LoVo (cell line): ENCODE measurements at regions not wholly inside any gene's neighbourhood (a gene's known extent, or its start where the extent isn't known, plus 50 kb on each side); places are given as distances from the start of the nearest gene placed in this dataset.
"Not testable (repeated sequence)": the region's sequence is repeated elsewhere in the genome, so short reads cannot be mapped to it uniquely, and the experiment has no call there.

Source experiments
- DNase-seq: peaks from one replicate; pipeline ENCODE4 v3.0.0-alpha.2; 2016; ENCODE audit warnings: low spot score

DNA sequence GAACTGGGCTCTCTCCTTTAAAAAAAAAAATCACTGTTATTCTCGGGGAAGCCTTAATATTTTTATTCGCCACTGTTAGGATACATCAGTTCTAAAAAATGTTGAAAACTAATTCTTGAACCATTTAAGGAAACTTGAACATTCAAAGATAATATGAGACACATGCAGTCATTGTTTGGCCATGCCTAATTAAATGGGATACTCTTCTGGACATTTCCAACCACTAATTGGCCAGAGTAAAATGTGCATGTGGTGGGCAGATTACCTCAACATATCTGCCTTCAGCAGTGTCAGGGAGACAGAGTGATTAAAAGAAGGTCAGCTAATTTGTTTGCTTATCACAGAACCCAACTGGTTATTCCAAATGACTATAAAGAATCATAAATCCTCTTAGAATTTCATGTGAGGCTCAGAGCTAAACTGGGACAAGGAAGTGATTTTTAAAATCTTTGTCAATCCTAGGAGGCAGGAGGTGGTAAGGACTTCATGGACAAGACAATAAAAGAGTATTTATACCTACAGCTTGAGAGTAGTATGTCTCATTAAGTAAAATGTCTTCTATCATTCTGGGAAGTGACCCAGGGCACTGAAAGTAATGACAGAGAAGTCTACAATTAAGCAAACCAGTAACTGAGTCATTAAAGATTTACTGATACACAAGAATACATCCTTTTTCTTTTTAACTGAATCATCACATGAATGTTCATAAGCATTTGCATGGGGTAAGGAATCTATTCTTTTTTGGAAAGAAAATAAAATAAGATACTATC, 242.9 kb upstream of the TRPM3 start:
- DNase-seq, result no peak

DNA sequence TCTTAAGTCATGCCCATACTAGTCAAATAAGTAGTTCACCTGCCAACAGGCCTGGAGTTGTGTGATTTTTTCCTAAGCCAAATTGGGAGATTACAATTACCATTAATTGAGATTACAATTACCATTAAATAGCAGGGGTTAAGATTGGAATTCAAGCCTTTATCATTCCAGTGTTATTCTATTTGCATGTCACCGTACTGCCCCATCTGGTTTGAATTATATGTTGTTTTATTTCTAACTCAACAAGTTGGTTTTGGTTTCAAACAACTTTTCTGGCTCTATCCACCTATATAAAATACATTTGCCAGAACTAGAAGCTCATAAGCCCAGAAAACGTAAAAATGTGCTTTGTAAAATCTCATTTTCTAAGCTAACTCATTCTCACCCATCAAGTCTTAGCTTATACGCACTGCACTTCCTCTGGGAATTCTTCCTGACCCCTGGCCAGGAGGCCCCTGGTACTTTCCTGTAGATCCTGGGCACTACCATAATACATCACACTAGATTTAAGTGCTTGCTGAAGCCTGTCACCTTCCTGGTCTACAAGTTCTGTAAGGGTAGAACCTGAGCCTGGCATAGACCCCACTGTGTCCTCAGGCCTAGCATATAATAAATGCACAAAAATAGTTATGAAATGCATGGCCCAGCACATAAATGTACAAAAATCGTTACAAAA, 242.0 kb upstream of the TRPM3 start:
- no peak for DNase-seq

DNA sequence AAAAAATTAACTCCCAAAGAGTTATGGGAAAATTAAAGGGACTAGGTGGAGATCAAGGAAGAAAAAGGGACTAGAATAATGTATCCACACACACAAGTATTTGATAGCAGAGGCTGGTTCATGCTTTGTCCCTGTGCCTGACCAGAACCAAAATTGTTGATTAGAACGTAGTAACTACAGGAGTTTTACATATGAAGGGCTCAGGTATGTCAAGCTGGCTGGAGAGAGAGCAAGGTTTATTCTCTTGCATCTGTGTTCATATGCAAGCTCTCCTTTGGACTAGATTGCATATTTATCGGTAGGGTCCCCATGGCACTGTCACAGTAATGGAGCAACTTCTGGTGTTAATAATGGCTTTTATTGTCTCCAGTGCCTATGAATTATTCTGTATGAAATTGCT, 239.9 kb upstream of the TRPM3 start:
- no peak for DNase-seq

DNA sequence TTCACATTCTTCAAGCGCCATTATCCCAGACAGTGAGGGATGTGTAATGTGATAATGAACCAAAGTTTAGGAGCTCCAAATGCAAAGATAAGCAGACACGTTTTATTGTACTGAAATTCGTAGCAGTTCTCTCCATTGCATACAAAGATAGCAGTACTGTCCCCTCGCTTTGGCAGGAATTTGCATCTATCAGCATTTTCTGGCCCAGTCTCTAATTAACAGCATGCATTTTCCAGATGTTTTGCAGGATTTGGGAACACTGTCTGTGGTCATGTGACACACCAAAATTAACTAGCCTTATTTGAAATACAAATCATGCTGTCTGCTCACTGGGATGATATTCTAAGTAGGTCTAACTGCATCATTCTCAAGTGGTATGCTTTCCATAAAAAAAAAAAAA, 235.9 kb upstream of the TRPM3 start:
- no peak for DNase-seq

DNA sequence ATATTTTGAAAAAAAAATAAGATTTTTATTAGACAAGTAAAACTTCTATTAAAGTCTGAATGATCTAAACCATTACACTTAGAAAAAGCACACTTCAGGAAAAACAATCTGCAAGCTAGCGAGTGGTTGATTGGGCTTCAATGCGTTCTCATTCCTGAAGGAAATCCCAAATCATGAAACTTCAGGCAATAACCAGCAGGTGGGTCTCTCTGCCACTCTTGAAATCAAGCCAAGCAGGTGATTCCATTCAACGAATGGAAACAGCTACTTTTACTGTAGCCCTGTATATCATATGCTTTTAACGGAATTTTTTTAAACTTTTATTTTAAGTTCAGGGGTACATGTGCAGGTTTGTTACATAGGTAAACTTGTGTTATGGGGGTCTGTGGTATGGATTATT, 234.5 kb upstream of the TRPM3 start:
- DNase-seq, result no peak

DNA sequence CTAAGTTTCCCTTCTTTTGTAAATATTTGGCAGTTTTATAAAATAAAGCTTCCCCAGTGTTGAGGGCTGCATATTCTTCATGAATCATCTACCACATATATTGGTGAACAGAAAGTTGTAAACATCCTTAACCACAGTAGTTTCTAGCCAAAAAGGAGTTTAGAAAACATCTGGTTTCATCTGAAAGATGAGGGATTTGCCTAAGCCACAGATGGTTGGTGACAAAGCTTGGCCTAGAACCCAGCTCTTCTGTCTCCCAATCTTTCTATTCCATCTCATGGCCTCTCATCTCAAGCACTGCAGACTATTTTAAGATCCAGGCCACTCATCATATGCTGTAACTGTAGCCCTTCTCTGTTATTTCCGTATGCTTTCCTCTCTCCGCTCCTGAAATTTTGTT, 232.3 kb upstream of the TRPM3 start:
- DNase-seq, result no peak

DNA sequence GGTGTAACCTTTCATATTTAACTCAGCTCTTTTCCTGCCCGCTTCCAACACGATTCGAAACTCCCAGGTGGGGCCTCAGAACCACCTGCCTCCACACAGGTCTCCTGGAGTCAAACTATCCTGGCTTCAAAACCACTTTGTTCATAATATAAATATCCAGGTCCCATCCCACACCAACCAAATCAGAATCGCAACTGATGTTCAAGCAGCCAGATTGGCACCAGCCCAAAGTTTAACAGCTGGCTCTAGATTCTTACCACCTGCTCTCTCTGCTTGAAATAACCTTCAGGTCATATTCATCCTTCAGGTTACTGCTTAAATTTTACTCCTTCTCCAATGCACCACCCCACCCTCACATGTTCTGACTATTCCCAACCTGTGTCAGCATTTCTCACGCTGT, 231.4 kb upstream of the TRPM3 start:
- no peak for DNase-seq

DNA sequence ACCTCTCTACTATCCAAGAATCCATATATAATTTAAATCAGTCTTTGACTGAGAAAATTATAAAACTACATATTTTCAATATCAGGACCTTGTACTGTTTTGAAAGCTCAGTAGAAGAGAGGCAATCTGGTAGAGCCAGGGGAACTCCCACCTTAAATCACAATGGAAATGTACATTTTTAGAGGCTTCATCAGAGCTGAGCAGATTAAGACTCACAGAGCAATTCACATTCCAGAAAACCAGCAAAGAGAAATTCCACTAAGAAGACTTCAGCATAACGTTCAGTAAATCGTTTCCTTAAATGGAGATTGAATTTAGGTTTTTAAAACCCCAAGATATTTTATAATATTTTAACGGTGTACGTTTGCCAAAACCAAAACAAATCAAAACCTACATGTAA, 227.8 kb upstream of the TRPM3 start:
- no peak for DNase-seq

DNA sequence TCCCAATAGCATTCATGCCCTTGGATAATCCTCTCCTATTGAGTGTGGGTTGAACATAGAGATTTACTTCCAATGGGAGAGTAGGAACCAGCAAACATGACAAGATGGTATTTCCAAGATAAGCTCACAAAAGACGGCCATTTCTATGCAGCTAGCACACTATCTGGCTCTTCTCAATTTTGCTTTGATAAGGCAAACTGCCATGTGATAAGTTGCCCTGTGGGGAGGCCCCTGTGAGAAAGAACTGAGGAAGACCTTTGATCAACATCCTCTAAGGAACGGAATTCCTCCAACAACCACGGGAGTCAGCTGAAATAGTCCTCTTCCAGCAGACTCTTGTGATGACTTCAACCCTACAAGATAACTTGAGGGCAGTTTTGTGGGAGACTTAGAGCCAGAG, 211.9 kb upstream of the TRPM3 start:
- no peak for DNase-seq

DNA sequence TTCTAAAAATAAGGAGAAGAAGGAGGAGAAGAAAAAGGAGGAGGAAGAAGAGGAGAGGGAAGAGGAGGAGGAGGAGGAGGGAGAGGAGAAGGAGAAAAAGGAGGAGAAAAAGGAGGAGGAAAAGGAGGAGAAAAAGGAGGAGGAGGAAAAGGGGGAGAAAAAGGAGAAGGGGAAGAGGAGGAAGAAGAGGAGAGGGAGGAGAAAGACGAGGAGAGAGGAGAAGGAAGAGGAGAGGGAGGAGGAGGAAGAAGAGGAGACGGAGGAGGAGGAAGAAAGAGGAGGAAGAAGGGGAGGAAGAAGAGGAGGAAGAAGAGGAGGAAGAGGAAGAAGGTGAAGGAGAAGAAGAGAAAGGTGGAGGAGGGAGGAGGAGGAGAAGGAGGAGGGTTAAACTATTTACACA, 210.2 kb upstream of the TRPM3 start:
- DNase-seq, result no peak

DNA sequence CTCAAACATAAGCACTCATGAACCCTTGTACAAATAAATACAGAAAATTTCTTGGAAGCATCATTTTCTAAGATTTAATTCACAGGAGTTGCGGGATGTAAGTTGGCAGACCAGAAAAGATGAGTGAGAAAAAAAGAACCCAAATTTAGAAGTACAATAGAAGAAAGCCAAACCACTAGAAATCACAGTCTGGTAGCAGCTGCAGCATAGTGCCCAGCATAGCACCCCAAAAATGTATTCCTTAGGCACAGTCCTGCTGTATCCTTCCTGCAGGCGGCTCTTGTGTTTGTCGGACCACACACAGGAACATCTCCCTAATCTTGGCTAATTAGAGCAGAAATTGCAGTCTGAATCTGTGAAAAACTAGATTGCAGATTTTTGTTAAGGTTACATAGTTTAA, 208.5 kb upstream of the TRPM3 start:
- no peak for DNase-seq

DNA sequence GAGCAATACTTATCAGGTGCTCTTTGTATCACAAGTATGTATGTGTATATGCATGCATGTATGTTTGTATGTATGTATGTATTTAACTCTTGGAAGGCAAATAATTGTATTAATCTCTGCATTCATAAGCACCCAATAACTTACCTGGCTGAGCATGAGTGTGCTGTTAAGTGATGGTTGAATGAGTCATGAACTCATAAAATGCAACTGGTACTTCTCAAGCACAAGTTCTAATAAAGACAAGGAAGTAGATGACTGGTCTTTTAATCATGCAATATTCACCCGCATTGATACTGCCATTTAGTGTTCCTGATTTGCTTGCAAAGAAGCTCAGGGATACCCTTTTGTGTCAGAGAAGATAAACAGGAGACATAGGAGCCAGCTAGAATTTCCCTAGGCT, 204.9 kb upstream of the TRPM3 start:
- peak; percentile 5 for DNase-seq

DNA sequence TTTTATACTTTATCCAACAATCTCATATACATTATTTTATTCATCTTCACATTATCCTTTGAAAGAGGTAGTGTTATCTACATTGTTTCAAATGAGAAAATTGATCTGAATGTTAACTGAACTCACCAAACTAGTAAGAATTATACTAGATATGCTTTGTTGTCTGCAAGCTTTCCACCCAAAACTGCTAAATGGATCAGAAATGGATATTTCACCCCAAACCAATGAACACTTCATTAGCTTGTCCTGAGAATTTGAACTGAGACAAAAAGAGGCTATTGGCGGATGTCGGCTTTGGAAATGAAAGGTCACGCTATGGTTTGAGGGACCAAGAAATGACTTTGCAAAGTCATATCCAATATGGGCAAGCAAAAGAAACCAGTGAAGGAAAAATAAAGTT, 201.9 kb upstream of the TRPM3 start:
- no peak for DNase-seq

DNA sequence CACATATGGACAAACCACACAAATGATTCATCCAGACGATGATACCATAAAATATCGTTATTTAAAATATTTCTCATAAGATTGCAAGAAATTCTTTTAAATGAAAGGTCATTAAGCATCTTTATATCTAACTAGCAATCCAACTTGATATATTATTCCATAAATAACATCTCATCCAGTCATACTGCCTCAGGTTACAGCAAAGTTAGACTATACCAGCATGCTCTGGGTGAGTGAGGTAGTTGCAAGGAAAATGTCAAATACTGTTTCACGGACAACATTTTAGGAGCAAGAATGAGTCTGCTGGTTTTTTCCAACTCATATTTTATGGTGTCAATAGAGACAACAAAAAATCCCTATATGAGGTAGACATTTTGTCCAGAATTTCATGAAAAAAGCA, 200.9 kb upstream of the TRPM3 start:
- no peak for DNase-seq

DNA sequence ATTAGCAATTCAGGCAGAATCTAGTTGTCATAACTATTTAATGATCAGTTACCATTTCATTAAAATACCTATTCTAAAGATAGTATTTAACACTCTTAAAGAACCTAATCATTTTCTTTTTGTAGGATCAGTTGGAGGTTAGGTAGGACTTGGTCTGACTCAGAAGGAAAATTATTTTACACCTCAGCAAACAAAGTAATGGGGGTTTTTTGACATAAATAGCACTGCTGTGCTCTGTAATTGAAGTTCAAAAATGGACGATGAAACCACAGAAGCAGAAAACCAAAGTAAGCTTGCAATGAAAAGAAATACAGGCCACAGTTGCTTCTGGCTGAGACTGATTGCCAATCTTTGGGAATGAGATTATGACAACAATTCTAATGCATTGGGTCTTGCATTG, 187.0 kb upstream of the TRPM3 start:
- no peak for DNase-seq

DNA sequence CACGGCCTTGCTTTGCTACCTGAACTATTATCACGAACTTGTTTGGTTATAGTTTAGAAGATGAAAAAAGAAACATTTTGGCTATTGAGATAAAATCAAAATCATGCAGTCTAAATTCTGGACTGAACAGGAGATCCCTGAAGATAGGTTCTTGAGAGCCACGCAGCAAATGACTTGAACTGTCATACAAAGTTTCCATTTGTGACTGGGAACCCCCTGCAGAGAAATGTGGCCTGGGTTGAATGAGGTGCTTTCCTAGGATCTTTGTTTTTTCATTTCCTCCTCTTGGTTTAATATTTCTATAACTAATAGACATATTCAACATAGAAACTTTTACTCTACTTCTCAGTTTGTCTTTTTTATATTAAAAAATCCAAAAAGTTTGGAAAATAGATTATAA, 184.7 kb upstream of the TRPM3 start:
- no peak for DNase-seq

DNA sequence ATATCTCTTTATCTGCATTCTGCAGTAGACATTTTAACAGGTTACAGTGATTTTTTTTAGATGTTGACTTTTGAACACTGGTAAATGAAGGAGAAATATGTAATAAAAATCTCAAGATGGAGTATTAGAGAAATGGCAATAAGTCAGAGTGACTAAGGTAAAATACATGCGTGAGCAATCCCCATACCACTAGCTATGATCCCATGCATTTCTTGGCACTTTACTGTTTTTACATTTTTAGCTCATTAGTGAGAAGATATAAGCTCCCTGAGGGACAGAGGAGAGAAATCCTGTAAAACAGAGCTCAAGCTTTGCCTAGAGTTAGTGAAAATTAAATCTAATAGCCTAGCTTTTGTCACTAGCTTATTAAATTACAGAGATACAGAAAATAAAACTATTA, 181.9 kb upstream of the TRPM3 start:
- DNase-seq, result no peak

DNA sequence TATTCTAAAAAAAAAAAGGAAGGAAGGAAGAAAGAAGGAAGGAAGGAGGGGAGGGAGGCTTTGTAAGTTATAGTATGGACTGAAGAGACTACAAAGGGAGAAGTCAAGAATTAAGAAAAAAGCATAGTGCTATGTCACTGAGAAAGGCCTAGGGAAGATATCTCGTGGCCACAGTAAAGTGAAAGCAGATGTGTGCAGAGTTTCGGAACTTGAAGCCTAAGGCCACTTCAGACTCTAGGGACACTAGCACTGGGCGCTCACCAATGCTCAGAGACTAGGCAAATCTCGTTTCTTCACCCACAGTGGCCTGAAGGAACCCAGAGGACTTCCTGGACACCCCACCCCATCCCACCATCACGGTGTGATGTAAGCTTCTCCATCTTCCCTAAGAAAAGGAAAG, 181.4 kb upstream of the TRPM3 start:
- DNase-seq, result no peak

DNA sequence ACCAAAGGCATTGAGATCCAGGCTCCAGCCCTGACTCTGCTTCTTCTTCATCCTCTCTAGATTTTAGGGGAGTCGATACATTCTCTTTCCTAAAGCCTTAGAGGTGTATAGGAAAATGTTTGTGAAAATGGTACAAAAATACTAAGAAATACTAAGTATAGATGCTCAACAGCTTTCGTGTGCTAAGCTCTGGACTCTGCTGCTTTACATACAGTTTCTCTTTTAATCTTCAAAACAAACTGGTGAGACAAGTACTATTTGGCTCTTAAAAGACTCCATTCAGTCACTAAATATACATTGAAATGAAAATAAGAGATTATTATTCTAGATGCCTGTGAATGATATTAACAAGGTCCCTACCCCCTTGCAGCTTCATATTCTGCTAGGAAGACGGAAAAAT, 174.5 kb upstream of the TRPM3 start:
- no peak for DNase-seq

DNA sequence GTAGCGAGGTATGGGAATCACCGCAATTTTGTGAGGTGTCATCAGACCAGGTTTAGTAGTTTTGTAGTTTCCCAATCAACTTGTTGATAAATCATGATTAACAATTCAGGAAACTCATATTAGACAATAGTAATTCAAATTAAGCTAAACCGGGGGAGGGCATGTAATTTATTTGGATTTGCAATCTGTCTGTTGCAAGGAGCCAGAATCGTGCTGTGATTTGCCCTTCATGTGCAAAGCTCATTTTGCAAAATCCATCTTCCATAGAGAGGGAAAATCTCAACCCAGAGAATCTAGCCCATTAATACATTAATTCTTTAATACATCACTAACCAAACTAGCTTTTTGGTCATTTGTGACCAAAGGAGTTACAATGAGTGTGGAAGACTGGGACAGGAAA, 164.7 kb upstream of the TRPM3 start:
- no peak for DNase-seq

DNA sequence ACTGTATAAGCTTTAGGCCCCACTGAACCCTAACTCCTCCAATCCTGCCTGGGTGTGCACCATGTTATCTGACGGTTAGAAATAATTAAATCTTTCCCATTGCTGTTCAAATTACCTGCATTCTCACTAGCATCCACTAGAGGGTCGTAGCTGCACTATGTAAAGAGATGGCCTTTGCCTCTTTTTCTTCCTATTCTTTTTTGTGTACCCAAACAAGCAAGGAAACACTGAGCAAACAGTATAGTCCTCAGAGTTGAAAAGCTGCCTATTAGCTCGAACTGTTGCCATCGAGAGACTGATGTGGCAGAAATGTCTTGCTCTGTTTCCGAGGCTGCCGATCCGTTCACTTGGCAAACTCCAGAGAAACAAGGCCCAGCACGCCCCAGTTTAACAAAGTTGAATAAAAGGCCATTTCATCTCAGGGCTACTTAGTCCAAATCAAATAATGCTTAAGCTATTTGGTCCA, 163.8 kb upstream of the TRPM3 start:
- peak; percentile 64 for DNase-seq

DNA sequence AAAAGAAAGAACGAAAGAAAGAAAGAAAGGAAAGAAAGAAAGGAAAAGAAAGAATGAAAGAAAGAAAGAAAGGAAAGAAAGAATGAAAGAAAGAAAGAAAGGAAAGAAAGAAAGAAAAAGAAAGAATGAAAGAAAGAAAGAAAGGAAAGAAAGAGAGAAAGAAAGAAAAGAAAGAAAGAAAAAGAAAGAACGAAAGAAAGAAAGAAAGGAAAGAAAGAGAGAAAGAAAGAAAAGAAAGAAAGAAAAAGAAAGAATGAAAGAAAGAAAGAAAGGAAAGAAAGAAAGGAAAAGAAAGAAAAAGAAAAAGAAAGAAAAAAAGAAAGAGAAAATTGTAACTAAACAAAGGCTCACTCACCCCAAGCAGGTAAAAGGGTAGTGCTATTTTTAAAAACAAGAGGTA, 160.7 kb upstream of the TRPM3 start:
- DNase-seq, result not testable (repeated sequence)

DNA sequence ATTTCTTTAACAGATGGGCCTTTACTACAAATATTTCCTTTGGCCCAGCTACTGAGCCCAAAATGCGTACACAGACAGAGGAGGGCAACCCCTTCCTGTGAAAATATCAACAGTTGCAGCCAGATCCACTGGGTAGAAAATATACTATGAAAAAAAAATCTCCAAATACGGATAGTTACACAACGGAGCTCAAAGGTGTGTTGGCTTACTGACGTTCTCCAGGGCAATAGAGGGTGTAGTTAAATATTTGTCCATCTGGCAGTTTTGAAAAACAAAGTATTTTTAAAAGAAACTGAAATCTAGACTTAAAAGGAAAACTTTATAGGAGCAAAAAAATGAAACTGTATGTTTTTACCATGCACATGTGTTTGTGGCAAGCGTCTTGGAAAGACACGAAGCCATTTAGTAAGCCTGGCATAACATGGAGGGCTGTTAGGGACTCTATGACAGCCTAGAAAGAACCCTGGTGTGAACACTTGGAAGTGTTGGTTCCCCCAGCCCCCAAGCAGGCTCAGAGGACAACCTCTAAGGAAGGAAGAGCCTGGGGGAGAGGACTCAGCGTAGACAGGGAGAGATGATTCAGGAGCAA, 157.8 kb upstream of the TRPM3 start:
- DNase-seq, result no peak

DNA sequence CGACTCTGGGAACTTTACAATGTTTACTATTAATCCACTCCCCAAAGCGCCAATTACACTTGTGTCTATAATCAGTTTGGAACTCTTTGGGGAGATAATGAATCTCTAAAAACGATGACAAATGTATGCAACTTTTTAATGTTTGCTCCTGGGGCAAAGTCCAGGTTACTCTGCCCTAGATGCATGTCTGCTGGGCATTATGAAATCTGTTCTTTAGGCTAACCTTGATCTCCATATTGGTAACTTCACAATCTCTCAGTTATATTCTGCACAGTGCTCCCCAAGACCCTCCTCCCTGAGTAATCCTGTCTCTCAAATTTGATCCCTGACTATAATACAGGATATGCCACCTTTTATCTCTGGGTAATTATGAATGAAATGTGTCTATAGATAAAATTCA, 152.2 kb upstream of the TRPM3 start:
- DNase-seq, result no peak
